H1 (cell line): ENCODE measurements at regions not wholly inside any gene's neighbourhood (a gene's known extent, or its start where the extent isn't known, plus 50 kb on each side); places are given as distances from the start of the nearest gene placed in this dataset.

Experiments
- CTCF ChIA-PET: fragments of 300-600 bp; sonication (Branson Sonifier 250); formaldehyde crosslinking; loops from one replicate; lab custom pipeline; 2021; ENCODE audit not compliant: partially characterized antibody; lab: Charles Lee
- POLR2A ChIA-PET: fragments of 300-600 bp; sonication (Branson Sonifier 250); formaldehyde crosslinking; loops from one replicate; lab custom pipeline; 2021; ENCODE audit warnings: inconsistent platforms; ENCODE audit not compliant: partially characterized antibody; lab: Charles Lee
- DNase-seq, 2 experiments: peaks; one replicate each; pipeline versions ENCODE4 v3.0.0 to v3.0.0-alpha.2; 2010 to 2022; ENCODE audit warnings: low spot score in 2 of 2, low read depth in 1 of 2, mixed read lengths in 1 of 2
- FAIRE-seq: peaks from 2 replicates; lab custom pipeline; 2011; peaks lifted over from hg19 to GRCh38; lab: Jason Lieb, UNC
- H2AFZ ChIP-seq: 2 replicates; pipeline ENCODE4 v1.8.1; 2012; ENCODE audit warnings: low read length, inconsistent platforms
- H2AK5ac ChIP-seq: 2 replicates; pipeline ENCODE4 v1.6.1; 2013; ENCODE audit warnings: low read depth, low read length
- H2BK120ac ChIP-seq: replicated peaks from 2 replicates; pipeline ENCODE3; 2013; ENCODE audit warnings: low read depth, low read length, inconsistent platforms
- H2BK12ac ChIP-seq: 2 replicates; pipeline ENCODE4 v1.6.1; 2013; ENCODE audit warnings: low read depth, low read length
- H2BK15ac ChIP-seq: 2 replicates; pipeline ENCODE4 v1.6.1; 2013; ENCODE audit warnings: low read length
- H2BK20ac ChIP-seq: 2 replicates; pipeline ENCODE4 v1.6.1; 2013; ENCODE audit warnings: low read length
- H2BK5ac ChIP-seq: 2 replicates; pipeline ENCODE4 v1.6.1; 2013; ENCODE audit warnings: low read depth, low read length
- H3K14ac ChIP-seq: 2 replicates; pipeline ENCODE4 v1.6.1; 2013; ENCODE audit warnings: inconsistent platforms; ENCODE audit not compliant: insufficient read length
- H3K18ac ChIP-seq: 2 replicates; pipeline ENCODE4 v1.6.1; 2013; ENCODE audit warnings: low read length; ENCODE audit errors: extremely low read depth
- H3K23ac ChIP-seq: 2 replicates; pipeline ENCODE4 v1.6.1; 2013; ENCODE audit warnings: inconsistent platforms; ENCODE audit not compliant: insufficient read length
- H3K23me2 ChIP-seq: 2 replicates; pipeline ENCODE4 v1.6.1; 2013; ENCODE audit warnings: low read depth, low read length
- H3K27ac ChIP-seq: 2 replicates; pipeline ENCODE4 v1.6.1; 2011; ENCODE audit warnings: low read depth, low read length, inconsistent platforms
- H3K27me3 ChIP-seq, 4 experiments: replicated peaks in 1 of 4; 1 replicate in 1 of 4; 2 replicates in 3 of 4; pipeline versions ENCODE4 v1.6.1 to v1.8.1; 2011 to 2013; ENCODE audit warnings: low read length in 3 of 4, mild to moderate bottlenecking in 3 of 4, inconsistent platforms in 2 of 4, mixed read lengths in 2 of 4, moderate library complexity in 1 of 4; ENCODE audit not compliant: control insufficient read depth in 3 of 4, insufficient read depth in 3 of 4; ENCODE audit errors: extremely low read depth in 1 of 4
- H3K36me3 ChIP-seq, 4 experiments: 2 replicates each; pipeline versions ENCODE4 v1.6.1 to v1.8.1; 2011 to 2013; ENCODE audit warnings: mild to moderate bottlenecking in 4 of 4, low read length in 3 of 4, moderate library complexity in 2 of 4, control low read depth in 1 of 4, inconsistent platforms in 1 of 4; ENCODE audit not compliant: insufficient read depth in 4 of 4, control insufficient read depth in 2 of 4
- H3K4ac ChIP-seq: replicated peaks from 2 replicates; pipeline ENCODE3; 2013; ENCODE audit warnings: low read length, low read depth, mixed read lengths, inconsistent platforms; ENCODE audit not compliant: insufficient read length
- H3K4me1 ChIP-seq, 4 experiments: replicated peaks in 1 of 4; 1 replicate in 1 of 4; 2 replicates in 3 of 4; pipeline versions ENCODE4 v1.6.1 to v1.8.1; 2011 to 2013; ENCODE audit warnings: low read length in 3 of 4, inconsistent platforms in 2 of 4, mixed read lengths in 1 of 4; ENCODE audit not compliant: insufficient read depth in 4 of 4, control insufficient read depth in 3 of 4
- H3K4me2 ChIP-seq, 2 experiments: 2 replicates each; pipeline versions ENCODE4 v1.6.1 to v1.8.1; 2011 to 2013; ENCODE audit warnings: low read depth in 2 of 2, low read length in 2 of 2, control low read depth in 1 of 2, inconsistent platforms in 1 of 2, mild to moderate bottlenecking in 1 of 2; ENCODE audit not compliant: insufficient read depth in 1 of 2
- H3K4me3 ChIP-seq, 4 experiments: fragments of 200-600, 300-600 bp in 1 of 4; sonication (generic), shearing (Covaris generic), sonication (Bioruptor Twin) in 1 of 4; 2 replicates each; pipeline versions ENCODE4 v1.5.1 to v1.8.1; 2011 to 2016; ENCODE audit warnings: low read length in 4 of 4, low read depth in 3 of 4, control low read depth in 2 of 4, inconsistent platforms in 2 of 4, mild to moderate bottlenecking in 2 of 4, mixed read lengths in 1 of 4, moderate library complexity in 1 of 4; ENCODE audit not compliant: insufficient read depth in 2 of 4; ENCODE audit errors: extremely low read depth in 1 of 4
- H3K56ac ChIP-seq: replicated peaks from 2 replicates; pipeline ENCODE3; 2013; ENCODE audit warnings: low read depth, mild to moderate bottlenecking, mixed read lengths, low read length, inconsistent platforms; ENCODE audit not compliant: insufficient read length
- H3K79me1 ChIP-seq: 2 replicates; pipeline ENCODE4 v1.6.1; 2013; ENCODE audit warnings: low read depth, low read length, control low read depth
- H3K79me2 ChIP-seq, 2 experiments: 2 replicates each; pipeline versions ENCODE4 v1.6.1 to v1.8.1; 2012 to 2013; ENCODE audit warnings: low read length in 2 of 2, mild to moderate bottlenecking in 2 of 2, inconsistent platforms in 1 of 2; ENCODE audit not compliant: insufficient read depth in 2 of 2, control insufficient read depth in 1 of 2
- H3K9ac ChIP-seq, 4 experiments: replicated peaks in 1 of 4; 1 replicate in 1 of 4; 2 replicates in 3 of 4; pipeline versions ENCODE4 v1.6.1 to v1.8.1; 2011 to 2013; ENCODE audit warnings: low read depth in 3 of 4, low read length in 3 of 4, control low read depth in 2 of 4, mild to moderate bottlenecking in 2 of 4, moderate library complexity in 2 of 4, inconsistent platforms in 1 of 4; ENCODE audit errors: extremely low read depth in 1 of 4
- H3K9me3 ChIP-seq, 2 experiments: 2 replicates each; pipeline versions ENCODE4 v1.6.1 to v1.8.1; 2012 to 2013; ENCODE audit warnings: mild to moderate bottlenecking in 2 of 2, moderate library complexity in 2 of 2, control low read depth in 1 of 2, inconsistent platforms in 1 of 2, low read depth in 1 of 2, low read length in 1 of 2, mixed read lengths in 1 of 2; ENCODE audit not compliant: insufficient read depth in 2 of 2
- H4K20me1 ChIP-seq, 2 experiments: replicated peaks in 1 of 2; 2 replicates each; pipeline versions ENCODE3 to v1.8.1; 2011 to 2013; ENCODE audit warnings: inconsistent platforms in 2 of 2, low read length in 2 of 2, mild to moderate bottlenecking in 1 of 2; ENCODE audit not compliant: insufficient read depth in 2 of 2, control insufficient read depth in 1 of 2
- H4K5ac ChIP-seq: 2 replicates; pipeline ENCODE4 v1.6.1; 2013; ENCODE audit warnings: low read length, low read depth, mixed read lengths, inconsistent platforms; ENCODE audit not compliant: insufficient read length
- H4K8ac ChIP-seq: 2 replicates; pipeline ENCODE4 v1.8.0; 2013; ENCODE audit warnings: mild to moderate bottlenecking, moderate library complexity, low read length, inconsistent platforms; ENCODE audit not compliant: insufficient read depth; ENCODE audit errors: extremely low read depth
- H4K91ac ChIP-seq: replicated peaks from 2 replicates; pipeline ENCODE3; 2013; ENCODE audit warnings: low read length, mixed read lengths, inconsistent platforms; ENCODE audit not compliant: insufficient read length
- NANOG ChIP-seq: IDR thresholded peaks from 2 replicates; pipeline ENCODE4 v1.6.1; 2011; ENCODE audit warnings: low read length, low read depth, mild to moderate bottlenecking, inconsistent platforms; ENCODE audit not compliant: insufficient read depth, poor library complexity, severe bottlenecking
- PHF8 ChIP-seq: fragments of 200-600 bp; sonication (generic); conservative IDR thresholded peaks from 2 replicates; pipeline ENCODE4 v1.7.1; 2012; ENCODE audit warnings: low read depth, mild to moderate bottlenecking, inconsistent platforms, low read length, moderate library complexity
- SIRT6 ChIP-seq: IDR thresholded peaks from one replicate; pipeline ENCODE4 v1.7.1; 2012; ENCODE audit warnings: low read length, inconsistent platforms
- SP1 ChIP-seq: IDR thresholded peaks from 2 replicates; pipeline ENCODE4 v1.6.1; 2011; ENCODE audit warnings: low read depth, low read length
- WGBS, 2 experiments: shearing (Covaris generic) in 1 of 2; methylation state at CpG; one replicate each; pipeline versions ENCODE4 v1.1.6 to v1.1.7; 2013 to 2015; ENCODE audit warnings: low lambda C conversion rate in 2 of 2, mixed read lengths in 2 of 2, inconsistent platforms in 1 of 2, low coverage in 1 of 2, missing lambda C conversion rate in 1 of 2; ENCODE audit not compliant: insufficient replicate concordance in 2 of 2, insufficient coverage in 1 of 2, insufficient read length in 1 of 2; ENCODE audit errors: extremely low coverage in 1 of 2, missing lambda C conversion rate in 1 of 2; 5-methylcytosine and 5-hydroxymethylcytosine counted together

- H4K5ac ChIP-seq = no peak overlapping the region
- H3K9ac ChIP-seq = no peak overlapping the region
- H3K4me1 ChIP-seq = peaks cover 0 to 7% (median 2%) of the 10 kb centered on the region in 4 experiments; a peak in 5 of 7 replicates
- POLR2A ChIA-PET = no interaction called here
- H3K4me2 ChIP-seq = no peak overlapping the region
- no peak overlapping the region for H3K14ac ChIP-seq
- H3K27me3 ChIP-seq = 0 out of 7 replicates have a peak, but pooled peaks cover 0 to 2% (median 0%) of the 10 kb centered on the region in 4 experiments
- H3K23ac ChIP-seq = no peak overlapping the region
- no peaks in the 10 kb centered on the region for H3K23me2 ChIP-seq
- no peak overlapping the region for H2AK5ac ChIP-seq
- TF ChIP-seq SP1 (no peak), SIRT6 (no peak), PHF8 (no peak), NANOG (no peak)
- TF ChIP-seq, all 59 proteins: peak for 0
- H2BK120ac ChIP-seq = no peak overlapping the region
- no peaks in the 10 kb centered on the region for H3K9me3 ChIP-seq
- H2BK20ac ChIP-seq = no peak overlapping the region
- H3K79me2 ChIP-seq = no peaks in the 10 kb centered on the region
- no peak overlapping the region for H2BK5ac ChIP-seq
- no peak overlapping the region for H2BK12ac ChIP-seq
- H4K20me1 ChIP-seq = no peaks in the 10 kb centered on the region
- H2AFZ ChIP-seq = no peak overlapping the region
- H3K79me1 ChIP-seq = no peaks in the 10 kb centered on the region
- no peak overlapping the region for H3K4ac ChIP-seq
- WGBS, 2 experiments = 89% methylated on average over 9 of the region's 9 CpGs; no CpG with 5 or more reads in 1 of the 2 experiments
- no peak overlapping the region for H3K27ac ChIP-seq
- no peak overlapping the region for H4K8ac ChIP-seq
- no peak overlapping the region for H3K56ac ChIP-seq
- CTCF ChIA-PET = interaction anchor here (1.1 to 1.5 kb wide), 2 partner anchors 67 to 77 kb away, joined by 3 to 6 read pairs; no protein-coding TSS in a partner anchor
- no peak for FAIRE-seq
- H3K36me3 ChIP-seq = no peaks in the 10 kb centered on the region
- no peak overlapping the region for H3K4me3 ChIP-seq
- H3K18ac ChIP-seq = peak overlapping the region; percentile 63; the same call in 1 of the 2 replicates
- H4K91ac ChIP-seq = no peak overlapping the region
- peak overlapping the region; percentile 76; the same call in 1 of the 2 replicates for H2BK15ac ChIP-seq
- DNase-seq = peak in 1 of 2 experiments; percentile 24
Measured at GRCh38 chr12:11959117-11959823, 111.5 kb upstream of the BCL2L14 start.
